Panc1 (cell line): ENCODE measurements at regions not wholly inside any gene's neighbourhood (a gene's known extent, or its start where the extent isn't known, plus 50 kb on each side); places are given as distances from the start of the nearest gene placed in this dataset.
A peak's percentile ranks its signal among the peaks of the same experiment; 100 is the strongest.

ENCODE experiments used
- CTCF ChIP-seq: fragments of 450-650 bp; IDR thresholded peaks from 2 replicates; pipeline ENCODE4 v1.5.1; 2017; ENCODE audit warnings: mild to moderate bottlenecking
- POLR2AphosphoS5 ChIP-seq: IDR thresholded peaks from 2 replicates; pipeline ENCODE4 v1.6.1; 2012; ENCODE audit warnings: mild to moderate bottlenecking, low read depth, low read length, moderate library complexity
- REST ChIP-seq, 2 experiments: IDR thresholded peaks; 2 replicates each; pipeline ENCODE4 v1.6.1; 2011 to 2012; ENCODE audit warnings: low read depth in 2 of 2, control low read depth in 1 of 2, low read length in 1 of 2, mild to moderate bottlenecking in 1 of 2, moderate library complexity in 1 of 2; ENCODE audit not compliant: insufficient read depth in 1 of 2

GRCh38 chr2:138324068-138324771 is 177.3 kb upstream of the SPOPL start:
- TF ChIP-seq CTCF (peak; percentile 30), POLR2AphosphoS5 (no peak), REST (IDR thresholded peaks at IDR 0.05; ENCODE audit: insufficient read depth in 1 of 2, low read depth in 2 of 2, low read length in 1 of 2) (no peak)
